Liver (tissue), 8 donors: ENCODE measurements at regions not wholly inside any gene's neighbourhood (a gene's known extent, or its start where the extent isn't known, plus 50 kb on each side); places are given as distances from the start of the nearest gene placed in this dataset.

Experiments used
- DNase-seq: peaks from one replicate; pipeline ENCODE4 v3.0.0-alpha.2; 2017; ENCODE audit warnings: low spot score
- H3K27ac ChIP-seq, 2 donors: one replicate each; pipeline ENCODE4 v1.7.0; 2013; ENCODE audit warnings: inconsistent platforms in 2 of 2, low read length in 2 of 2, control low read depth in 1 of 2, low read depth in 1 of 2, mild to moderate bottlenecking in 1 of 2
- H3K27me3 ChIP-seq, 4 donors: one replicate each; pipeline versions ENCODE4 v1.6.1 to v1.7.0; 2013; ENCODE audit warnings: low read length in 3 of 4, inconsistent platforms in 1 of 4, mild to moderate bottlenecking in 1 of 4, moderate library complexity in 1 of 4; ENCODE audit not compliant: control insufficient read depth in 4 of 4, insufficient read depth in 4 of 4
- H3K36me3 ChIP-seq, 4 donors: one replicate each; pipeline versions ENCODE4 v1.6.1 to v1.7.0; 2013; ENCODE audit warnings: low read length in 3 of 4, mild to moderate bottlenecking in 3 of 4, low read depth in 1 of 4, moderate library complexity in 1 of 4; ENCODE audit not compliant: control insufficient read depth in 4 of 4, insufficient read depth in 3 of 4
- H3K4me1 ChIP-seq, 4 donors: one replicate each; pipeline versions ENCODE4 v1.6.1 to v1.7.0; 2013; ENCODE audit warnings: low read length in 3 of 4, mild to moderate bottlenecking in 3 of 4, moderate library complexity in 1 of 4; ENCODE audit not compliant: control insufficient read depth in 4 of 4, insufficient read depth in 4 of 4
- H3K4me3 ChIP-seq, 3 donors: one replicate each; pipeline versions ENCODE4 v1.6.1 to v1.7.0; 2013; ENCODE audit warnings: low read length in 3 of 3, control low read depth in 1 of 3, low read depth in 1 of 3, mild to moderate bottlenecking in 1 of 3
- H3K9ac ChIP-seq, 2 donors: one replicate each; pipeline ENCODE4 v1.7.0; 2013; ENCODE audit warnings: low read length in 2 of 2, mild to moderate bottlenecking in 2 of 2, moderate library complexity in 2 of 2, control low read depth in 1 of 2, low read depth in 1 of 2
- H3K9me3 ChIP-seq, 4 donors: one replicate each; pipeline versions ENCODE4 v1.6.1 to v1.7.0; 2013; ENCODE audit warnings: low read length in 3 of 4; ENCODE audit not compliant: control insufficient read depth in 4 of 4
- EGR1 ChIP-seq, 2 donors: IDR thresholded peaks; 2 replicates each; pipeline ENCODE4 v1.6.1; 2016 to 2018; ENCODE audit warnings: antibody characterized with exemption in 2 of 2, low read depth in 2 of 2
- FOXA1 ChIP-seq: IDR thresholded peaks from 2 replicates; pipeline ENCODE4 v1.6.1; 2016; ENCODE audit warnings: antibody characterized with exemption
- FOXA2 ChIP-seq: IDR thresholded peaks from 2 replicates; pipeline ENCODE4 v1.6.1; 2016; ENCODE audit warnings: antibody characterized with exemption
- GABPA ChIP-seq, 2 donors: IDR thresholded peaks in 1 of 2; conservative IDR thresholded peaks in 1 of 2; 2 replicates each; pipeline ENCODE4 v1.6.1; 2016; ENCODE audit warnings: antibody characterized with exemption in 2 of 2, mild to moderate bottlenecking in 1 of 2, moderate library complexity in 1 of 2
- HNF4A ChIP-seq, 2 donors: conservative IDR thresholded peaks; 2 replicates each; pipeline ENCODE4 v1.6.1; 2016; ENCODE audit warnings: antibody characterized with exemption in 2 of 2, mild to moderate bottlenecking in 2 of 2
- HNF4G ChIP-seq: IDR thresholded peaks from 2 replicates; pipeline ENCODE4 v1.6.1; 2016; ENCODE audit warnings: antibody characterized with exemption
- JUND ChIP-seq, 2 donors: IDR thresholded peaks; 2 replicates each; pipeline ENCODE4 v1.6.1; 2016; ENCODE audit warnings: antibody characterized with exemption in 2 of 2
- NR2F2 ChIP-seq: IDR thresholded peaks from 2 replicates; pipeline ENCODE4 v1.6.1; 2016; ENCODE audit warnings: antibody characterized with exemption
- RAD21 ChIP-seq, 2 donors: IDR thresholded peaks; 2 replicates each; pipeline ENCODE4 v1.6.1; 2016; ENCODE audit warnings: antibody characterized with exemption in 2 of 2, mild to moderate bottlenecking in 2 of 2
- RXRA ChIP-seq, 2 donors: IDR thresholded peaks; 2 replicates each; pipeline ENCODE4 v1.6.1; 2017 to 2018; ENCODE audit warnings: antibody characterized with exemption in 2 of 2, mild to moderate bottlenecking in 1 of 2
- SP1 ChIP-seq: IDR thresholded peaks from 2 replicates; pipeline ENCODE4 v1.6.1; 2018; ENCODE audit warnings: antibody characterized with exemption, mild to moderate bottlenecking
- TAF1 ChIP-seq: conservative IDR thresholded peaks from 2 replicates; pipeline ENCODE4 v1.6.1; 2016; ENCODE audit warnings: antibody characterized with exemption, mild to moderate bottlenecking
- YY1 ChIP-seq: IDR thresholded peaks from 2 replicates; pipeline ENCODE4 v1.6.1; 2016; ENCODE audit warnings: antibody characterized with exemption, mild to moderate bottlenecking
- WGBS: extraction: QIAGEN DNeasy Blood & Tissue Kit; methylation state at CpG from one replicate; pipeline ENCODE4 v1.1.7; 2013; 5-methylcytosine and 5-hydroxymethylcytosine counted together
- TF ChIP-seq, protein P1 (sequence below): IDR thresholded peaks from 2 replicates; pipeline ENCODE4 v1.6.1; 2016; ENCODE audit warnings: antibody characterized with exemption
- TF ChIP-seq, protein P2 (sequence below): IDR thresholded peaks from 2 replicates; pipeline ENCODE4 v1.6.1; 2016; ENCODE audit warnings: antibody characterized with exemption
- TF ChIP-seq, protein P3 (sequence below): fragments of 150-350 bp; IDR thresholded peaks from 2 replicates; pipeline ENCODE4 v1.5.1; 2017; ENCODE audit warnings: improper control_type of control experiment, low read depth, low read length; ENCODE audit not compliant: missing input control
- TF ChIP-seq, protein P4 (sequence below): IDR thresholded peaks from 2 replicates; pipeline ENCODE4 v1.6.1; 2016; ENCODE audit warnings: antibody characterized with exemption
- TF ChIP-seq, protein P5 (sequence below): IDR thresholded peaks from 2 replicates; pipeline ENCODE4 v1.6.1; 2016; ENCODE audit warnings: antibody characterized with exemption, mild to moderate bottlenecking
- donor health status: healthy.
- donor health status: healthy.
- donor health status: healthy.
- donor health status: healthy.
- donor health status: healthy.

DNA sequence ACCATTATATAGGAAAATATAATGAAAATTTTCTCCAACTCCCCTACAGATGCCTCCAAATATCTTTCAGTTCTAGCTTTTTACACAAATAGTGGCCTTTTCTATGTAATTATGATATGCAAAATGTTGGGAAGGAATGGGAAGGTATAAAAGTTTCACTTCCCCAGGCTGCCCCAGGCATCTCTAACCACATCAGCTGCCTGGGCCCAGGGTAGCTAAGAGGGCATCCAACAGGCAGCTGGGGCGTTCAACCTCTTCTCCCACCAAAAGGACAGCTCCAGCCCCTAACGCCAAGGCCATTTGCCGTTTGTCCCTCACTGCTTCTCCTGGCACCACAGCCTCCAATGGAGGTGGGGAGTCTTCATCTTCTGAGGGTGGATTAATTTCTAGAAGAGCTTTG, 188.1 kb upstream of the TSC22D2 start:
- 91% methylated on average over 3 of the region's 3 CpGs for WGBS
- Histone ChIP-seq H3K27me3 (no peaks in the 10 kb centered on the region), H3K4me1 (peaks cover 0 to 5% (median 1%) of the 10 kb centered on the region in 4 donors), H3K4me3 (no peak overlapping the region), H3K36me3 (no peaks in the 10 kb centered on the region), H3K9me3 (peaks cover 0 to 2% (median 0%) of the 10 kb centered on the region in 4 donors), H3K9ac (no peak overlapping the region), H3K27ac (no peak overlapping the region)
- TF ChIP-seq, protein P1, sequence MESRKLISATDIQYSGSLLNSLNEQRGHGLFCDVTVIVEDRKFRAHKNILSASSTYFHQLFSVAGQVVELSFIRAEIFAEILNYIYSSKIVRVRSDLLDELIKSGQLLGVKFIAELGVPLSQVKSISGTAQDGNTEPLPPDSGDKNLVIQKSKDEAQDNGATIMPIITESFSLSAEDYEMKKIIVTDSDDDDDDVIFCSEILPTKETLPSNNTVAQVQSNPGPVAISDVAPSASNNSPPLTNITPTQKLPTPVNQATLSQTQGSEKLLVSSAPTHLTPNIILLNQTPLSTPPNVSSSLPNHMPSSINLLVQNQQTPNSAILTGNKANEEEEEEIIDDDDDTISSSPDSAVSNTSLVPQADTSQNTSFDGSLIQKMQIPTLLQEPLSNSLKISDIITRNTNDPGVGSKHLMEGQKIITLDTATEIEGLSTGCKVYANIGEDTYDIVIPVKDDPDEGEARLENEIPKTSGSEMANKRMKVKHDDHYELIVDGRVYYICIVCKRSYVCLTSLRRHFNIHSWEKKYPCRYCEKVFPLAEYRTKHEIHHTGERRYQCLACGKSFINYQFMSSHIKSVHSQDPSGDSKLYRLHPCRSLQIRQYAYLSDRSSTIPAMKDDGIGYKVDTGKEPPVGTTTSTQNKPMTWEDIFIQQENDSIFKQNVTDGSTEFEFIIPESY: no peak
- TF ChIP-seq HNF4A (conservative IDR thresholded peaks at IDR 0.05) (no peak), TAF1 (no peak), FOXA1 (no peak), EGR1 (IDR thresholded peaks at IDR 0.05; ENCODE audit: low read depth in 2 of 2) (no peak)
- TF ChIP-seq, protein P2, sequence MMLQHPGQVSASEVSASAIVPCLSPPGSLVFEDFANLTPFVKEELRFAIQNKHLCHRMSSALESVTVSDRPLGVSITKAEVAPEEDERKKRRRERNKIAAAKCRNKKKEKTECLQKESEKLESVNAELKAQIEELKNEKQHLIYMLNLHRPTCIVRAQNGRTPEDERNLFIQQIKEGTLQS: no peak
- DNase-seq: no peak

DNA sequence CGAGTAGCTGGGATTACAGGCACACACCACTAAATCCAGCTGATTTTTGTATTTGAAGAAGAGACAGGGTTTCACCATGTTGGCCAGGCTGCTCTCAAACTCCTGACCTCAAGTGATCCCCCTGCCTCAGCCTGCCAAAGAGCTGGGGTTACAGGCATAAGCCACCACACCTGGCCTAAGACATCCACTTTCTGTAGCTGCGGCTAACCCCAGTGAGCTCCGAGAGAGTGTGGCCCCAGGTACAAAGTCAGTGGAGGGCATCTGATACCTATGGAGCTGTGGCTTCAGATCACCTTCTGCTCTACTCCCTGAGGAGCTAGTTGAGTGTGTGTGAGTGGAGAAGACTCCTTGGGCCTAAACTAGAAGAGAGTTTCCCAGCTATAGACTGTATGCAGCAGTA, 189.3 kb upstream of the TSC22D2 start:
- TF ChIP-seq EGR1 (IDR thresholded peaks at IDR 0.05; ENCODE audit: low read depth in 2 of 2): no peak
- no peak for TF ChIP-seq JUND (IDR thresholded peaks at IDR 0.05)
- TF ChIP-seq GABPA (IDR thresholded peaks at IDR 0.05 in 1 of 2, conservative IDR thresholded peaks at IDR 0.05 in 1 of 2): no peak
- TF ChIP-seq, protein P3, sequence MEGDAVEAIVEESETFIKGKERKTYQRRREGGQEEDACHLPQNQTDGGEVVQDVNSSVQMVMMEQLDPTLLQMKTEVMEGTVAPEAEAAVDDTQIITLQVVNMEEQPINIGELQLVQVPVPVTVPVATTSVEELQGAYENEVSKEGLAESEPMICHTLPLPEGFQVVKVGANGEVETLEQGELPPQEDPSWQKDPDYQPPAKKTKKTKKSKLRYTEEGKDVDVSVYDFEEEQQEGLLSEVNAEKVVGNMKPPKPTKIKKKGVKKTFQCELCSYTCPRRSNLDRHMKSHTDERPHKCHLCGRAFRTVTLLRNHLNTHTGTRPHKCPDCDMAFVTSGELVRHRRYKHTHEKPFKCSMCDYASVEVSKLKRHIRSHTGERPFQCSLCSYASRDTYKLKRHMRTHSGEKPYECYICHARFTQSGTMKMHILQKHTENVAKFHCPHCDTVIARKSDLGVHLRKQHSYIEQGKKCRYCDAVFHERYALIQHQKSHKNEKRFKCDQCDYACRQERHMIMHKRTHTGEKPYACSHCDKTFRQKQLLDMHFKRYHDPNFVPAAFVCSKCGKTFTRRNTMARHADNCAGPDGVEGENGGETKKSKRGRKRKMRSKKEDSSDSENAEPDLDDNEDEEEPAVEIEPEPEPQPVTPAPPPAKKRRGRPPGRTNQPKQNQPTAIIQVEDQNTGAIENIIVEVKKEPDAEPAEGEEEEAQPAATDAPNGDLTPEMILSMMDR: no peak
- TF ChIP-seq HNF4A (conservative IDR thresholded peaks at IDR 0.05): no peak
- TF ChIP-seq, protein P1: no peak
- TF ChIP-seq, protein P4, sequence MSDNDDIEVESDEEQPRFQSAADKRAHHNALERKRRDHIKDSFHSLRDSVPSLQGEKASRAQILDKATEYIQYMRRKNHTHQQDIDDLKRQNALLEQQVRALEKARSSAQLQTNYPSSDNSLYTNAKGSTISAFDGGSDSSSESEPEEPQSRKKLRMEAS: no peak
- no peak for TF ChIP-seq YY1
- TF ChIP-seq RAD21 (IDR thresholded peaks at IDR 0.05): no peak
- no peak for TF ChIP-seq NR2F2
- TF ChIP-seq FOXA1: no peak
- no peak for TF ChIP-seq FOXA2
- no peak for TF ChIP-seq TAF1
- TF ChIP-seq, protein P5, sequence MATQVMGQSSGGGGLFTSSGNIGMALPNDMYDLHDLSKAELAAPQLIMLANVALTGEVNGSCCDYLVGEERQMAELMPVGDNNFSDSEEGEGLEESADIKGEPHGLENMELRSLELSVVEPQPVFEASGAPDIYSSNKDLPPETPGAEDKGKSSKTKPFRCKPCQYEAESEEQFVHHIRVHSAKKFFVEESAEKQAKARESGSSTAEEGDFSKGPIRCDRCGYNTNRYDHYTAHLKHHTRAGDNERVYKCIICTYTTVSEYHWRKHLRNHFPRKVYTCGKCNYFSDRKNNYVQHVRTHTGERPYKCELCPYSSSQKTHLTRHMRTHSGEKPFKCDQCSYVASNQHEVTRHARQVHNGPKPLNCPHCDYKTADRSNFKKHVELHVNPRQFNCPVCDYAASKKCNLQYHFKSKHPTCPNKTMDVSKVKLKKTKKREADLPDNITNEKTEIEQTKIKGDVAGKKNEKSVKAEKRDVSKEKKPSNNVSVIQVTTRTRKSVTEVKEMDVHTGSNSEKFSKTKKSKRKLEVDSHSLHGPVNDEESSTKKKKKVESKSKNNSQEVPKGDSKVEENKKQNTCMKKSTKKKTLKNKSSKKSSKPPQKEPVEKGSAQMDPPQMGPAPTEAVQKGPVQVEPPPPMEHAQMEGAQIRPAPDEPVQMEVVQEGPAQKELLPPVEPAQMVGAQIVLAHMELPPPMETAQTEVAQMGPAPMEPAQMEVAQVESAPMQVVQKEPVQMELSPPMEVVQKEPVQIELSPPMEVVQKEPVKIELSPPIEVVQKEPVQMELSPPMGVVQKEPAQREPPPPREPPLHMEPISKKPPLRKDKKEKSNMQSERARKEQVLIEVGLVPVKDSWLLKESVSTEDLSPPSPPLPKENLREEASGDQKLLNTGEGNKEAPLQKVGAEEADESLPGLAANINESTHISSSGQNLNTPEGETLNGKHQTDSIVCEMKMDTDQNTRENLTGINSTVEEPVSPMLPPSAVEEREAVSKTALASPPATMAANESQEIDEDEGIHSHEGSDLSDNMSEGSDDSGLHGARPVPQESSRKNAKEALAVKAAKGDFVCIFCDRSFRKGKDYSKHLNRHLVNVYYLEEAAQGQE: no peak
- TF ChIP-seq HNF4G: no peak
- TF ChIP-seq SP1: no peak
- no peak for TF ChIP-seq RXRA (IDR thresholded peaks at IDR 0.05)
- TF ChIP-seq, protein P2: no peak
- WGBS: 91% methylated on average over 3 of the region's 3 CpGs
- Histone ChIP-seq H3K27me3 (no peaks in the 10 kb centered on the region), H3K4me3 (no peak overlapping the region), H3K27ac (no peak overlapping the region), H3K9ac (no peak overlapping the region), H3K9me3 (peaks cover 0 to 2% (median 0%) of the 10 kb centered on the region in 4 donors), H3K36me3 (no peaks in the 10 kb centered on the region), H3K4me1 (peaks cover 0 to 5% (median 1%) of the 10 kb centered on the region in 4 donors)
- no peak for DNase-seq
